Caco-2 (cell line): ENCODE measurements at regions not wholly inside any gene's neighbourhood (a gene's known extent, or its start where the extent isn't known, plus 50 kb on each side); places are given as distances from the start of the nearest gene placed in this dataset.

Experiments used
- BruUV-seq: library from RNA; stranded (reverse); fragments of 400-500 nt; replicated peaks from 2 replicates; lab custom pipeline; 2021; lab: Mats Ljungman, UMichigan
- CTCF ChIA-PET: fragments of 300-600 bp; sonication (Branson Sonifier 250); formaldehyde crosslinking; loops from one replicate; lab custom pipeline; 2022; ENCODE audit warnings: antibody characterized with exemption; lab: Charles Lee
- POLR2A ChIA-PET: fragments of 300-600 bp; sonication (Branson Sonifier 250); formaldehyde crosslinking; loops from one replicate; lab custom pipeline; 2022; ENCODE audit warnings: antibody characterized with exemption; lab: Charles Lee
- DNase-seq, 2 experiments: peaks; one replicate each; pipeline versions ENCODE4 v3.0.0 to v3.0.0-alpha.2; 2020 to 2022
- H3K27me3 ChIP-seq: replicated peaks from 2 replicates; pipeline ENCODE4 v1.6.0; 2011; ENCODE audit warnings: low read length; ENCODE audit not compliant: control insufficient read depth, insufficient read depth
- H3K36me3 ChIP-seq: 2 replicates; pipeline ENCODE4 v1.5.1; 2011; ENCODE audit warnings: low read length; ENCODE audit not compliant: control insufficient read depth, insufficient read depth
- H3K4me1 ChIP-seq: fragments of 250-450 bp; sonication (Bioruptor Pico); 2 replicates; pipeline ENCODE4 v1.5.1; 2020; ENCODE audit warnings: mild to moderate bottlenecking
- H3K4me3 ChIP-seq: 2 replicates; pipeline ENCODE4 v1.5.1; 2011; ENCODE audit warnings: low read depth, mild to moderate bottlenecking, control low read depth, low read length
- H3K9me3 ChIP-seq: fragments of 250-450 bp; sonication (Bioruptor Pico); 2 replicates; pipeline ENCODE4 v1.5.1; 2020; ENCODE audit warnings: mild to moderate bottlenecking, moderate library complexity
- H3K27ac Mint-ChIP-seq: one replicate; pipeline ENCODE4 v1.8.0; 2022; ENCODE audit warnings: mixed read lengths; ENCODE audit not compliant: unreplicated experiment
- H3K27me3 Mint-ChIP-seq: one replicate; pipeline ENCODE4 v1.8.0; 2022; ENCODE audit warnings: mixed read lengths; ENCODE audit not compliant: insufficient read depth, unreplicated experiment
- H3K36me3 Mint-ChIP-seq: one replicate; pipeline ENCODE4 v1.8.0; 2022; ENCODE audit warnings: mild to moderate bottlenecking, mixed read lengths; ENCODE audit not compliant: insufficient read depth, unreplicated experiment
- H3K4me1 Mint-ChIP-seq: one replicate; pipeline ENCODE4 v1.8.0; 2022; ENCODE audit warnings: low read depth, mixed read lengths; ENCODE audit not compliant: unreplicated experiment
- H3K4me3 Mint-ChIP-seq: one replicate; pipeline ENCODE4 v1.8.0; 2022; ENCODE audit warnings: mild to moderate bottlenecking, moderate library complexity, mixed read lengths; ENCODE audit not compliant: unreplicated experiment
- H3K9me3 Mint-ChIP-seq: one replicate; pipeline ENCODE4 v1.8.0; 2022; ENCODE audit warnings: mixed read lengths; ENCODE audit not compliant: unreplicated experiment
- CTCF ChIP-seq, 2 experiments: fragments of 200-600 bp in 1 of 2; IDR thresholded peaks; 1 replicate in 1 of 2; 2 replicates in 1 of 2; pipeline versions ENCODE4 v1.5.1 to v1.8.0; 2011 to 2022; ENCODE audit warnings: antibody characterized with exemption in 1 of 2, control low read depth in 1 of 2, inconsistent platforms in 1 of 2, low read depth in 1 of 2, low read length in 1 of 2, mild to moderate bottlenecking in 1 of 2, moderate library complexity in 1 of 2; ENCODE audit not compliant: insufficient read depth in 1 of 2, severe bottlenecking in 1 of 2, unreplicated experiment in 1 of 2
- intact Hi-C: fragments of 100-400 bp; cut with micrococcal nuclease; formaldehyde crosslinking; loops from one replicate; pipeline ENCODE4 v1.10.0; 2022; ENCODE audit not compliant: unreplicated experiment

- no peak for DNase-seq
- Mint-ChIP-seq H3K27ac (no peak overlapping the region), H3K36me3 (no peaks in the 10 kb centered on the region), H3K9me3 (no peaks in the 10 kb centered on the region), H3K4me1 (no peaks in the 10 kb centered on the region), H3K4me3 (no peak overlapping the region), H3K27me3 (no peaks in the 10 kb centered on the region)
- Histone ChIP-seq H3K27me3 (no peaks in the 10 kb centered on the region), H3K4me1 (no peaks in the 10 kb centered on the region), H3K9me3 (no peaks in the 10 kb centered on the region), H3K36me3 (no peaks in the 10 kb centered on the region), H3K4me3 (no peak overlapping the region)
- BruUV-seq: no TSS peak
- POLR2A ChIA-PET: no interaction called here
- TF ChIP-seq CTCF (IDR thresholded peaks at IDR 0.05; ENCODE audit: insufficient read depth in 1 of 2, low read depth in 1 of 2, low read length in 1 of 2, severe bottlenecking in 1 of 2, unreplicated experiment in 1 of 2): no peak
- intact Hi-C loops: no loop called here
- CTCF ChIA-PET: no interaction called here
Measured at GRCh38 chr12:102595315-102595714, 115.0 kb upstream of the IGF1 start.

- no peak for TF ChIP-seq CTCF (IDR thresholded peaks at IDR 0.05; ENCODE audit: insufficient read depth in 1 of 2, low read depth in 1 of 2, low read length in 1 of 2, severe bottlenecking in 1 of 2, unreplicated experiment in 1 of 2)
- Mint-ChIP-seq H3K36me3 (no peaks in the 10 kb centered on the region), H3K27ac (no peak overlapping the region), H3K4me1 (no peaks in the 10 kb centered on the region), H3K27me3 (no peaks in the 10 kb centered on the region), H3K9me3 (no peaks in the 10 kb centered on the region), H3K4me3 (no peak overlapping the region)
- no peak for DNase-seq
- ChIA-PET POLR2A (no interaction called here), CTCF (no interaction called here)
- Histone ChIP-seq H3K9me3 (no peaks in the 10 kb centered on the region), H3K4me3 (no peak overlapping the region), H3K36me3 (no peaks in the 10 kb centered on the region), H3K4me1 (no peaks in the 10 kb centered on the region), H3K27me3 (no peaks in the 10 kb centered on the region)
- intact Hi-C loops: no loop called here
- no TSS peak for BruUV-seq
Measured at GRCh38 chr12:102593134-102593533, 112.8 kb upstream of the IGF1 start.

- CTCF ChIA-PET: no interaction called here
- H3K36me3 ChIP-seq: no peaks in the 10 kb centered on the region
- POLR2A ChIA-PET: no interaction called here
Measured at GRCh38 chr12:102592134-102592533, 111.8 kb upstream of the IGF1 start.

More at GRCh38 chr12:102592134-102592533, 111.8 kb upstream of the IGF1 start:
- Histone ChIP-seq H3K9me3 (no peaks in the 10 kb centered on the region), H3K4me3 (no peak overlapping the region), H3K4me1 (no peaks in the 10 kb centered on the region), H3K27me3 (no peaks in the 10 kb centered on the region)
- intact Hi-C loops: no loop called here
- Mint-ChIP-seq H3K4me3 (no peak overlapping the region), H3K27me3 (no peaks in the 10 kb centered on the region), H3K27ac (no peak overlapping the region), H3K36me3 (no peaks in the 10 kb centered on the region), H3K4me1 (no peaks in the 10 kb centered on the region), H3K9me3 (no peaks in the 10 kb centered on the region)
- no peak for DNase-seq
- no TSS peak for BruUV-seq
- TF ChIP-seq CTCF (IDR thresholded peaks at IDR 0.05; ENCODE audit: insufficient read depth in 1 of 2, low read depth in 1 of 2, low read length in 1 of 2, severe bottlenecking in 1 of 2, unreplicated experiment in 1 of 2): no peak
